HT-29 (cell line): ENCODE measurements at regions not wholly inside any gene's neighbourhood (a gene's known extent, or its start where the extent isn't known, plus 50 kb on each side); places are given as distances from the start of the nearest gene placed in this dataset.

Experiments used
- DNase-seq: peaks from one replicate; pipeline ENCODE4 v3.0.0-alpha.2; 2015; ENCODE audit warnings: low spot score

- DNase-seq = no peak
Measured at GRCh38 chr2:30339071-30339470, 107.7 kb downstream of the LBH start.

GRCh38 chr2:30341500-30342267 lies 105.4 kb upstream of the LCLAT1 start:
- no peak for DNase-seq

GRCh38 chr2:30346471-30347169 lies 100.4 kb upstream of the LCLAT1 start:
- no peak for DNase-seq

GRCh38 chr2:30348825-30349224 lies 98.2 kb upstream of the LCLAT1 start:
- no peak for DNase-seq

GRCh38 chr2:30349691-30350090 lies 97.4 kb upstream of the LCLAT1 start:
- no peak for DNase-seq

GRCh38 chr2:30351116-30351515 lies 95.9 kb upstream of the LCLAT1 start:
- DNase-seq = no peak

GRCh38 chr2:30351949-30352348 lies 95.1 kb upstream of the LCLAT1 start:
- DNase-seq = no peak

GRCh38 chr2:30354150-30354549 lies 92.9 kb upstream of the LCLAT1 start:
- no peak for DNase-seq

- no peak for DNase-seq
Measured at GRCh38 chr2:30354621-30355020, 92.4 kb upstream of the LCLAT1 start.

- no peak for DNase-seq
Measured at GRCh38 chr2:30355306-30355705, 91.7 kb upstream of the LCLAT1 start.

GRCh38 chr2:30356071-30356470 lies 91.0 kb upstream of the LCLAT1 start:
- DNase-seq = no peak

GRCh38 chr2:30356776-30357175 lies 90.3 kb upstream of the LCLAT1 start:
- no peak for DNase-seq

GRCh38 chr2:30358351-30358750 lies 88.7 kb upstream of the LCLAT1 start:
- DNase-seq = no peak

GRCh38 chr2:30358842-30359241 lies 88.2 kb upstream of the LCLAT1 start:
- no peak for DNase-seq

- no peak for DNase-seq
Measured at GRCh38 chr2:30359644-30360167, 87.3 kb upstream of the LCLAT1 start.

- DNase-seq = no peak
Measured at GRCh38 chr2:30361751-30362394, 85.2 kb upstream of the LCLAT1 start.

GRCh38 chr2:30362468-30363081 lies 84.5 kb upstream of the LCLAT1 start:
- DNase-seq = no peak

- no peak for DNase-seq
Measured at GRCh38 chr2:30363406-30363805, 83.6 kb upstream of the LCLAT1 start.

- DNase-seq = no peak
Measured at GRCh38 chr2:30365201-30365600, 81.8 kb upstream of the LCLAT1 start.

GRCh38 chr2:30366199-30366691 lies 80.8 kb upstream of the LCLAT1 start:
- DNase-seq = no peak

GRCh38 chr2:30367232-30368070 lies 79.6 kb upstream of the LCLAT1 start:
- DNase-seq = no peak
